HPDE6-E6E7 (cell line): ENCODE measurements at regions not wholly inside any gene's neighbourhood (a gene's known extent, or its start where the extent isn't known, plus 50 kb on each side); places are given as distances from the start of the nearest gene placed in this dataset.
A peak's percentile ranks its signal among the peaks of the same experiment; 100 is the strongest.

Source experiments
- DNase-seq: peaks from one replicate; pipeline ENCODE4 v3.0.0; 2011; ENCODE audit warnings: missing footprints; ENCODE audit errors: extremely low spot score

- no peak for DNase-seq
These were observed 859.3 kb upstream of the LCORL start for GRCh38 chr4:18880871-18881270.

- no peak for DNase-seq
These were observed 857.0 kb upstream of the LCORL start for GRCh38 chr4:18878561-18878960.

GRCh38 chr4:18869166-18869565 is 847.6 kb upstream of the LCORL start:
- DNase-seq: no peak

GRCh38 chr4:18860836-18861530 is 839.4 kb upstream of the LCORL start:
- no peak for DNase-seq

GRCh38 chr4:18859468-18859867 is 837.9 kb upstream of the LCORL start:
- DNase-seq: no peak

- DNase-seq: no peak
These were observed 836.8 kb upstream of the LCORL start for GRCh38 chr4:18858229-18858922.

GRCh38 chr4:18850867-18851266 is 829.3 kb upstream of the LCORL start:
- DNase-seq: peak; percentile 14

GRCh38 chr4:18847249-18847890 is 825.8 kb upstream of the LCORL start:
- DNase-seq: no peak

- no peak for DNase-seq
These were observed 824.8 kb upstream of the LCORL start for GRCh38 chr4:18846313-18846712.

- DNase-seq: no peak
These were observed 823.2 kb upstream of the LCORL start for GRCh38 chr4:18844726-18845125.

GRCh38 chr4:18842431-18842830 is 820.9 kb upstream of the LCORL start:
- DNase-seq: no peak

- DNase-seq: no peak
These were observed 818.9 kb upstream of the LCORL start for GRCh38 chr4:18840481-18840880.

- no peak for DNase-seq
These were observed 794.8 kb upstream of the LCORL start for GRCh38 chr4:18816228-18816895.

- DNase-seq: no peak
These were observed 794.2 kb upstream of the LCORL start for GRCh38 chr4:18815779-18816173.

- no peak for DNase-seq
These were observed 793.7 kb upstream of the LCORL start for GRCh38 chr4:18815081-18815778.

GRCh38 chr4:18813771-18814170 is 792.2 kb upstream of the LCORL start:
- DNase-seq: no peak

GRCh38 chr4:18813055-18813454 is 791.5 kb upstream of the LCORL start:
- DNase-seq: no peak

- DNase-seq: no peak
These were observed 782.2 kb upstream of the LCORL start for GRCh38 chr4:18803781-18804180.

GRCh38 chr4:18798123-18798522 is 776.6 kb upstream of the LCORL start:
- DNase-seq: no peak

- DNase-seq: no peak
These were observed 774.2 kb upstream of the LCORL start for GRCh38 chr4:18795794-18796193.

- DNase-seq: no peak
These were observed 755.8 kb upstream of the LCORL start for GRCh38 chr4:18777190-18777930.
